NB4 (cell line): ENCODE measurements at regions not wholly inside any gene's neighbourhood (a gene's known extent, or its start where the extent isn't known, plus 50 kb on each side); places are given as distances from the start of the nearest gene placed in this dataset.

ENCODE experiments used
- DNase-seq: peaks from one replicate; pipeline ENCODE4 v3.0.0; 2010; ENCODE audit warnings: low read depth
- H3K4me3 ChIP-seq: one replicate; pipeline ENCODE4 v1.5.1; 2011; ENCODE audit warnings: mild to moderate bottlenecking, low read depth, low read length, moderate library complexity
- CTCF ChIP-seq: IDR thresholded peaks from one replicate; pipeline ENCODE4 v1.5.1; 2012; ENCODE audit warnings: low read depth, low read length
- MAX ChIP-seq: IDR thresholded peaks from 2 replicates; pipeline ENCODE4 v1.6.1; 2011; ENCODE audit warnings: low read depth, low read length
- MYC ChIP-seq: IDR thresholded peaks from 2 replicates; pipeline ENCODE4 v1.6.1; 2011; ENCODE audit warnings: low read depth, low read length
- POLR2A ChIP-seq: IDR thresholded peaks from 2 replicates; pipeline ENCODE4 v1.6.1; 2011; ENCODE audit warnings: mild to moderate bottlenecking; ENCODE audit not compliant: insufficient read length; ENCODE audit errors: extremely low read depth

GRCh38 chr7:91814189-91814588, 66.3 kb downstream of the MTERF1 start:
- no peak overlapping the region for H3K4me3 ChIP-seq
- no peak for DNase-seq
- no peak for TF ChIP-seq MYC
- TF ChIP-seq MAX: no peak
- no peak for TF ChIP-seq CTCF
- TF ChIP-seq POLR2A: no peak
